ENCODE measurements at regions not wholly inside any gene's neighbourhood (a gene's known extent, or its start where the extent isn't known, plus 50 kb on each side); places are given as distances from the start of the nearest gene placed in this dataset.

DNA sequence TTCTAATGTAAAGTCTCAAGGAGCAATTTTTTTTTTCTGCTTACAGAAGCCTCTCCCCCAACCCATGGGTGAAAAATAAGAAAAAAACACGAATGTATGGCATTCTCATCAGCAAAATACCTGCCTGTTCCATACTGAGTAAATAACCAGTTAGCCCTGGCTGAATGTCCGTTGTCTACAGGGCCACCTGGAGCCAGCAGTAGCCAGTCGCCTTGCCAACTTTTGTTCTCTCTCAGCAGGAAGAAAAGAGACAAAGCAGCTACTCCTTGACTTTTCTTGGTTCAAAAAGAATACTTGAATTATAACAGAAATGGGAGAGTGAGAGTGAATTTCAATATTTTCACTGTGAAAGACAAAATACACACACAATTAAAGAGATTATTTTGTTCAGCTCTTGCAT lies 532.9 kb upstream of the CRIM1 start:
- peaks cover 0 to 2% (median 0%) of the 10 kb centered on the region in 4 donors for H3K27me3 ChIP-seq (ENCODE audit: control insufficient read depth in 4 of 4, insufficient read depth in 4 of 4, low read length in 3 of 4)
- no peak overlapping the region for H3K9ac ChIP-seq (ENCODE audit: low read depth in 1 of 2, low read length in 2 of 2)
- no peak overlapping the region for H3K4me3 ChIP-seq (ENCODE audit: low read depth in 1 of 3, low read length in 3 of 3)
- H3K9me3 ChIP-seq (ENCODE audit: control insufficient read depth in 4 of 4, low read length in 3 of 4), result no peaks in the 10 kb centered on the region
- no peak for TF ChIP-seq EGR1 (IDR thresholded peaks at IDR 0.05; ENCODE audit: low read depth in 2 of 2)
- TF ChIP-seq, protein P1, sequence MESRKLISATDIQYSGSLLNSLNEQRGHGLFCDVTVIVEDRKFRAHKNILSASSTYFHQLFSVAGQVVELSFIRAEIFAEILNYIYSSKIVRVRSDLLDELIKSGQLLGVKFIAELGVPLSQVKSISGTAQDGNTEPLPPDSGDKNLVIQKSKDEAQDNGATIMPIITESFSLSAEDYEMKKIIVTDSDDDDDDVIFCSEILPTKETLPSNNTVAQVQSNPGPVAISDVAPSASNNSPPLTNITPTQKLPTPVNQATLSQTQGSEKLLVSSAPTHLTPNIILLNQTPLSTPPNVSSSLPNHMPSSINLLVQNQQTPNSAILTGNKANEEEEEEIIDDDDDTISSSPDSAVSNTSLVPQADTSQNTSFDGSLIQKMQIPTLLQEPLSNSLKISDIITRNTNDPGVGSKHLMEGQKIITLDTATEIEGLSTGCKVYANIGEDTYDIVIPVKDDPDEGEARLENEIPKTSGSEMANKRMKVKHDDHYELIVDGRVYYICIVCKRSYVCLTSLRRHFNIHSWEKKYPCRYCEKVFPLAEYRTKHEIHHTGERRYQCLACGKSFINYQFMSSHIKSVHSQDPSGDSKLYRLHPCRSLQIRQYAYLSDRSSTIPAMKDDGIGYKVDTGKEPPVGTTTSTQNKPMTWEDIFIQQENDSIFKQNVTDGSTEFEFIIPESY (IDR thresholded peaks at IDR 0.05), result no peak
- no peak for TF ChIP-seq FOXA2 (IDR thresholded peaks at IDR 0.05)
- TF ChIP-seq, protein P2, sequence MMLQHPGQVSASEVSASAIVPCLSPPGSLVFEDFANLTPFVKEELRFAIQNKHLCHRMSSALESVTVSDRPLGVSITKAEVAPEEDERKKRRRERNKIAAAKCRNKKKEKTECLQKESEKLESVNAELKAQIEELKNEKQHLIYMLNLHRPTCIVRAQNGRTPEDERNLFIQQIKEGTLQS (IDR thresholded peaks at IDR 0.05), result no peak
- TF ChIP-seq GABPA (IDR thresholded peaks at IDR 0.05 in 1 of 2, conservative IDR thresholded peaks at IDR 0.05 in 1 of 2), result no peak
- no peak for TF ChIP-seq RAD21 (IDR thresholded peaks at IDR 0.05)
- no peak for TF ChIP-seq HNF4A (conservative IDR thresholded peaks at IDR 0.05)
- TF ChIP-seq HNF4G (IDR thresholded peaks at IDR 0.05), result no peak
- no peak for TF ChIP-seq FOXA1 (IDR thresholded peaks at IDR 0.05)
- TF ChIP-seq JUND (IDR thresholded peaks at IDR 0.05), result no peak
- TF ChIP-seq RXRA (IDR thresholded peaks at IDR 0.05), result no peak
- no peak for TF ChIP-seq YY1 (IDR thresholded peaks at IDR 0.05)
- TF ChIP-seq, protein P3, sequence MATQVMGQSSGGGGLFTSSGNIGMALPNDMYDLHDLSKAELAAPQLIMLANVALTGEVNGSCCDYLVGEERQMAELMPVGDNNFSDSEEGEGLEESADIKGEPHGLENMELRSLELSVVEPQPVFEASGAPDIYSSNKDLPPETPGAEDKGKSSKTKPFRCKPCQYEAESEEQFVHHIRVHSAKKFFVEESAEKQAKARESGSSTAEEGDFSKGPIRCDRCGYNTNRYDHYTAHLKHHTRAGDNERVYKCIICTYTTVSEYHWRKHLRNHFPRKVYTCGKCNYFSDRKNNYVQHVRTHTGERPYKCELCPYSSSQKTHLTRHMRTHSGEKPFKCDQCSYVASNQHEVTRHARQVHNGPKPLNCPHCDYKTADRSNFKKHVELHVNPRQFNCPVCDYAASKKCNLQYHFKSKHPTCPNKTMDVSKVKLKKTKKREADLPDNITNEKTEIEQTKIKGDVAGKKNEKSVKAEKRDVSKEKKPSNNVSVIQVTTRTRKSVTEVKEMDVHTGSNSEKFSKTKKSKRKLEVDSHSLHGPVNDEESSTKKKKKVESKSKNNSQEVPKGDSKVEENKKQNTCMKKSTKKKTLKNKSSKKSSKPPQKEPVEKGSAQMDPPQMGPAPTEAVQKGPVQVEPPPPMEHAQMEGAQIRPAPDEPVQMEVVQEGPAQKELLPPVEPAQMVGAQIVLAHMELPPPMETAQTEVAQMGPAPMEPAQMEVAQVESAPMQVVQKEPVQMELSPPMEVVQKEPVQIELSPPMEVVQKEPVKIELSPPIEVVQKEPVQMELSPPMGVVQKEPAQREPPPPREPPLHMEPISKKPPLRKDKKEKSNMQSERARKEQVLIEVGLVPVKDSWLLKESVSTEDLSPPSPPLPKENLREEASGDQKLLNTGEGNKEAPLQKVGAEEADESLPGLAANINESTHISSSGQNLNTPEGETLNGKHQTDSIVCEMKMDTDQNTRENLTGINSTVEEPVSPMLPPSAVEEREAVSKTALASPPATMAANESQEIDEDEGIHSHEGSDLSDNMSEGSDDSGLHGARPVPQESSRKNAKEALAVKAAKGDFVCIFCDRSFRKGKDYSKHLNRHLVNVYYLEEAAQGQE (IDR thresholded peaks at IDR 0.05), result no peak
- TF ChIP-seq TAF1 (conservative IDR thresholded peaks at IDR 0.05), result no peak
- TF ChIP-seq SP1 (IDR thresholded peaks at IDR 0.05), result no peak
- TF ChIP-seq, protein P4, sequence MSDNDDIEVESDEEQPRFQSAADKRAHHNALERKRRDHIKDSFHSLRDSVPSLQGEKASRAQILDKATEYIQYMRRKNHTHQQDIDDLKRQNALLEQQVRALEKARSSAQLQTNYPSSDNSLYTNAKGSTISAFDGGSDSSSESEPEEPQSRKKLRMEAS (IDR thresholded peaks at IDR 0.05), result no peak
- no peak for TF ChIP-seq NR2F2 (IDR thresholded peaks at IDR 0.05)
- no peaks in the 10 kb centered on the region for H3K36me3 ChIP-seq (ENCODE audit: control insufficient read depth in 4 of 4, insufficient read depth in 3 of 4, low read depth in 1 of 4, low read length in 3 of 4)
- no peak overlapping the region for H3K27ac ChIP-seq (ENCODE audit: low read depth in 1 of 2, low read length in 2 of 2)
- 33% methylated on average over 3 of the region's 3 CpGs for WGBS
- no peak for DNase-seq (ENCODE audit: low spot score)
- peaks cover 0 to 1% (median 0%) of the 10 kb centered on the region in 4 donors for H3K4me1 ChIP-seq (ENCODE audit: control insufficient read depth in 4 of 4, insufficient read depth in 4 of 4, low read length in 3 of 4)

DNA sequence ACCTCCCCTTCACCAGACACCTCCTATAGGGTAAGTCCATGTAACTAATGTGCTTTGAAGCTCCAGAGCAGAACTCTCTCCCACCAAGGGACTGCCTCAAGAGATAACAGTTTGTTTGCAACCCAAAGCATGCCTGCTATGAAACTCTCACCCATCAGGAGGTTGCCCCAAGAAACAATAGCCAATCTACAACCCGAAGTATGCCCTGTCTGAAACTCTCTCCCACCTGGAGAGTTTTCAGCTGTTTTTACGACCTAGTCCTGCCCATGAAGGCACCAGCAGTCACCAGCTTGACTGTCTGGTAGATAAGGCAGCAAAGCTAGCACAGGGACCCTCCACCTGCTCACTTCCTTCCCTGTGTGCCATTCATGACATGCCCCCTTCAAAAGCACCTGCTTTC lies 533.9 kb upstream of the CRIM1 start:
- Histone ChIP-seq H3K27ac (ENCODE audit: low read depth in 1 of 2, low read length in 2 of 2) (no peak overlapping the region), H3K27me3 (ENCODE audit: control insufficient read depth in 4 of 4, insufficient read depth in 4 of 4, low read length in 3 of 4) (peaks cover 0 to 2% (median 0%) of the 10 kb centered on the region in 4 donors), H3K9me3 (ENCODE audit: control insufficient read depth in 4 of 4, low read length in 3 of 4) (no peaks in the 10 kb centered on the region), H3K4me3 (ENCODE audit: low read depth in 1 of 3, low read length in 3 of 3) (no peak overlapping the region), H3K9ac (ENCODE audit: low read depth in 1 of 2, low read length in 2 of 2) (no peak overlapping the region), H3K36me3 (ENCODE audit: control insufficient read depth in 4 of 4, insufficient read depth in 3 of 4, low read depth in 1 of 4, low read length in 3 of 4) (no peaks in the 10 kb centered on the region), H3K4me1 (ENCODE audit: control insufficient read depth in 4 of 4, insufficient read depth in 4 of 4, low read length in 3 of 4) (peaks cover 0 to 1% (median 0%) of the 10 kb centered on the region in 4 donors)
- WGBS, result 10% methylated on average over 2 of the region's 2 CpGs
- no peak for TF ChIP-seq FOXA2 (IDR thresholded peaks at IDR 0.05)
- no peak for TF ChIP-seq EGR1 (IDR thresholded peaks at IDR 0.05; ENCODE audit: low read depth in 2 of 2)
- TF ChIP-seq RXRA (IDR thresholded peaks at IDR 0.05), result no peak
- no peak for TF ChIP-seq HNF4A (conservative IDR thresholded peaks at IDR 0.05)
- DNase-seq (ENCODE audit: low spot score), result no peak
